ENCODE measurements at regions not wholly inside any gene's neighbourhood (a gene's known extent, or its start where the extent isn't known, plus 50 kb on each side); places are given as distances from the start of the nearest gene placed in this dataset.
A peak's percentile ranks its signal among the peaks of the same experiment; 100 is the strongest.
"Not testable (repeated sequence)": the region's sequence is repeated elsewhere in the genome, so short reads cannot be mapped to it uniquely, and the experiment has no call there.

DNA sequence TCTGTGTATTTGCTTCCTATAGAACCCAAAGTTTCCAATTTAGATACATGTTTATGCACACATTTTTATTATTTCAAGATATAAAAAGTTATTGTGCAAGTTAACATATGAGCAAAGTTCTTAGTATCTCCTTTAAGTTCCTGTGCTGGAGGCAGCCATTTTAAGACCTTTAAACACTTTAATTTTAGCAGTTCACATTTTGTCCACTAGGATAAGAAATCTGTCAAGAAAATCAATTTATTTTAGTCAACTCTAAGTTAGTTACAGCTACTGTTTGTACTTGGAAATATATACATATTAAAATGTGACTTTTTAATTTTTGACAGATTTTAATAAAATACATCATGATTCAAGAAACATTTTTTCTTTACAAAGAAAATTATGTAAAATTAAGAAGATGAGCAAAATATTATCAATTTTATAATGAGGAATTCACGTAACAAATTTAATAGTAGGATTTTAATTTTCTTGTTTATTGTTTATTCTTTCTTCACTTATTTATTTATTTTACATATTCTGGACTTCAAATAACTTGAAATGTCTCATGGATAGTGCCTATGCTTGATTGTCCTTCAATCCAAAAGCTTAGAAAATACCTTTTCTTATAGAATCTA is 402.6 kb upstream of the GBE1 start:
- dilution Hi-C loops (cut with MboI; ENCODE audit: extremely low pct_ligation_motif_present, low sequenced_read_pairs) = no loop called here
- Histone ChIP-seq H3K36me3 (ENCODE audit: control insufficient read depth in 2 of 2, extremely low read depth in 1 of 2, insufficient read depth in 2 of 2, low read length in 2 of 2) (no peaks in the 10 kb centered on the region), H4K20me1 (ENCODE audit: control insufficient read depth, extremely low read depth, insufficient read depth, low read length) (no peaks in the 10 kb centered on the region), H3K9ac (ENCODE audit: control insufficient read depth, extremely low read depth, insufficient read depth, low read length) (no peak overlapping the region), H3K9me3 (ENCODE audit: control insufficient read depth, low read depth, low read length) (no peaks in the 10 kb centered on the region), H3K4me2 (ENCODE audit: control insufficient read depth, extremely low read depth, insufficient read depth, low read depth, low read length) (no peak overlapping the region), H3K27ac (ENCODE audit: control insufficient read depth, insufficient read depth, low read length) (no peak overlapping the region), H3K4me1 (ENCODE audit: control insufficient read depth, extremely low read depth, insufficient read depth, low read length) (no peaks in the 10 kb centered on the region), H3K9me1 (ENCODE audit: control insufficient read depth, extremely low read depth, insufficient read depth, low read length) (no peaks in the 10 kb centered on the region), H3K4me3 (ENCODE audit: control insufficient read depth in 2 of 3, extremely low read depth in 1 of 3, insufficient read depth in 2 of 3, low read depth in 1 of 3, low read length in 3 of 3) (no peak overlapping the region), H3K27me3 (ENCODE audit: control insufficient read depth, extremely low read depth, insufficient read depth, low read length) (no peaks in the 10 kb centered on the region), H3K79me2 (ENCODE audit: control insufficient read depth, insufficient read depth, low read length) (no peaks in the 10 kb centered on the region), H2AFZ (ENCODE audit: control insufficient read depth, low read length) (peak overlapping the region; percentile 91)
- TF ChIP-seq CTCF (optimal IDR thresholded peaks at IDR 0.05 in 1 of 3, IDR thresholded peaks at IDR 0.05 in 1 of 3, conservative IDR thresholded peaks at IDR 0.05 in 1 of 3; ENCODE audit: extremely low read depth in 1 of 3, insufficient read depth in 2 of 3, low read length in 3 of 3) (peak in 2 of 3 experiments; percentile 13 to 25), EZH2 (IDR thresholded peaks at IDR 0.05; ENCODE audit: low read length) (no peak)
- FAIRE-seq = no peak
- no peak for DNase-seq (ENCODE audit: low read depth, low spot score)

DNA sequence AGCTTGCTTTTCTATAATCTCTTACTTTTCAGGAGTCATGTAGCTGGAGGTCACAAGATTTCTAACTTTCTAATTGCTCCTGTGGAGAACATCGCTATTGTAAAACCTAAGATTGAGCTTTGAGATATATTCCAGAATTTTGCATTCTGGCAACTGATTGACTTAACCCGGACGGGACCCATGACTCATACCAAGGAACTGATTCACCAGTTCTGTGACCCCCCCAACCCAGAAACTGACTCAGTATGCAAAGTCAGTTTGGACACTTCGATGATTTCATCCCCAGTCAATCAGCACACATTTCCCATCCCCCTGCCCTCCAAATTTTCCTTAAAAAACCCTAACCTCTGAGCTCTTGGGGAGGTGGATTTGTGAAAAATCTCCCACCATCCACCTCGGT is 396.5 kb upstream of the GBE1 start:
- no peaks in the 10 kb centered on the region for H3K27me3 ChIP-seq (ENCODE audit: control insufficient read depth, extremely low read depth, insufficient read depth, low read length)
- no peak for FAIRE-seq
- no peaks in the 10 kb centered on the region for H3K79me2 ChIP-seq (ENCODE audit: control insufficient read depth, insufficient read depth, low read length)
- no peak overlapping the region for H3K4me3 ChIP-seq (ENCODE audit: control insufficient read depth in 2 of 3, extremely low read depth in 1 of 3, insufficient read depth in 2 of 3, low read depth in 1 of 3, low read length in 3 of 3)
- H3K9me1 ChIP-seq (ENCODE audit: control insufficient read depth, extremely low read depth, insufficient read depth, low read length) = no peaks in the 10 kb centered on the region
- H3K9ac ChIP-seq (ENCODE audit: control insufficient read depth, extremely low read depth, insufficient read depth, low read length) = no peak overlapping the region
- no peak for DNase-seq (ENCODE audit: low read depth, low spot score)
- peaks cover 3% of the 10 kb centered on the region for H3K4me1 ChIP-seq (ENCODE audit: control insufficient read depth, extremely low read depth, insufficient read depth, low read length)
- dilution Hi-C loops (cut with MboI; ENCODE audit: extremely low pct_ligation_motif_present, low sequenced_read_pairs) = no loop called here
- no peak overlapping the region for H3K27ac ChIP-seq (ENCODE audit: control insufficient read depth, insufficient read depth, low read length)
- H2AFZ ChIP-seq (ENCODE audit: control insufficient read depth, low read length) = no peak overlapping the region
- TF ChIP-seq EZH2 (IDR thresholded peaks at IDR 0.05; ENCODE audit: low read length) (no peak), CTCF (optimal IDR thresholded peaks at IDR 0.05 in 1 of 3, IDR thresholded peaks at IDR 0.05 in 1 of 3, conservative IDR thresholded peaks at IDR 0.05 in 1 of 3; ENCODE audit: extremely low read depth in 1 of 3, insufficient read depth in 2 of 3, low read length in 3 of 3) (no peak)
- no peaks in the 10 kb centered on the region for H3K36me3 ChIP-seq (ENCODE audit: control insufficient read depth in 2 of 2, extremely low read depth in 1 of 2, insufficient read depth in 2 of 2, low read length in 2 of 2)
- H4K20me1 ChIP-seq (ENCODE audit: control insufficient read depth, extremely low read depth, insufficient read depth, low read length) = no peaks in the 10 kb centered on the region
- H3K4me2 ChIP-seq (ENCODE audit: control insufficient read depth, extremely low read depth, insufficient read depth, low read depth, low read length) = no peak overlapping the region
- no peaks in the 10 kb centered on the region for H3K9me3 ChIP-seq (ENCODE audit: control insufficient read depth, low read depth, low read length)

- H3K9me1 ChIP-seq (ENCODE audit: control insufficient read depth, extremely low read depth, insufficient read depth, low read length); H3K4me2 ChIP-seq (ENCODE audit: control insufficient read depth, extremely low read depth, insufficient read depth, low read depth, low read length); DNase-seq (ENCODE audit: low read depth, low spot score); H3K9ac ChIP-seq (ENCODE audit: control insufficient read depth, extremely low read depth, insufficient read depth, low read length); H4K20me1 ChIP-seq (ENCODE audit: control insufficient read depth, extremely low read depth, insufficient read depth, low read length); H3K4me1 ChIP-seq (ENCODE audit: control insufficient read depth, extremely low read depth, insufficient read depth, low read length); dilution Hi-C loops (cut with MboI; ENCODE audit: extremely low pct_ligation_motif_present, low sequenced_read_pairs); H3K27ac ChIP-seq (ENCODE audit: control insufficient read depth, insufficient read depth, low read length); H3K79me2 ChIP-seq (ENCODE audit: control insufficient read depth, insufficient read depth, low read length); H2AFZ ChIP-seq (ENCODE audit: control insufficient read depth, low read length); H3K4me3 ChIP-seq (ENCODE audit: control insufficient read depth in 2 of 3, extremely low read depth in 1 of 3, insufficient read depth in 2 of 3, low read depth in 1 of 3, low read length in 3 of 3); H3K36me3 ChIP-seq (ENCODE audit: control insufficient read depth in 2 of 2, extremely low read depth in 1 of 2, insufficient read depth in 2 of 2, low read length in 2 of 2); FAIRE-seq; H3K27me3 ChIP-seq (ENCODE audit: control insufficient read depth, extremely low read depth, insufficient read depth, low read length); H3K9me3 ChIP-seq (ENCODE audit: control insufficient read depth, low read depth, low read length): not testable (repeated sequence)
Measured at GRCh38 chr3:82153892-82154291, 392.4 kb upstream of the GBE1 start.

All from keratinocyte (primary cell).